Hematopoietic multipotent progenitor cell (in vitro differentiated cells): ENCODE measurements at regions not wholly inside any gene's neighbourhood (a gene's known extent, or its start where the extent isn't known, plus 50 kb on each side); places are given as distances from the start of the nearest gene placed in this dataset.

Source experiments
- DNase-seq, 3 donors: peaks; one replicate each; pipeline ENCODE4 v3.0.0-alpha.2; 2011 to 2015; ENCODE audit warnings: low read depth in 2 of 3, low spot score in 2 of 3

- DNase-seq, result no peak
Measured at GRCh38 chr1:4336507-4336906, 317.9 kb upstream of the AJAP1 start.

DNA sequence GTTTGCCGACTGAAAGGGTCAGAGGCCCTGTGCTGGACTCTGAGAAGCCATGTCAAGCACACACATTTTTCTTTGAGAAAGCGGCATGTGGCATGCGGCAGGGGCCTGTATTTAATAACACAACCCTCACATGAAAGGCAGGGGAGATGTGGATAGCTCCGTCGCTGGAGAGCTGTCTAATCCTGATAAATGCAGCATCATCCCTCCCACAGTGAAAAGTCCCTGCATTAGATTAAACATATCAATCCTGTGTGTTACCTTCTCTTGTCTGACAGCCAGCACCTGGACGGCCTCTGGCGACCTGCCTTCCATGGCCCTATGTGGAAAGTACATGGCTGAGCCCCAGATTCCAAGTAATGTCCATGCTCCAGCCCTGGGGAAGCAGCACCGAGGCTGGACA is 313.0 kb upstream of the AJAP1 start:
- no peak for DNase-seq

- DNase-seq, result no peak
Measured at GRCh38 chr1:4344065-4344732, 310.2 kb upstream of the AJAP1 start.

DNA sequence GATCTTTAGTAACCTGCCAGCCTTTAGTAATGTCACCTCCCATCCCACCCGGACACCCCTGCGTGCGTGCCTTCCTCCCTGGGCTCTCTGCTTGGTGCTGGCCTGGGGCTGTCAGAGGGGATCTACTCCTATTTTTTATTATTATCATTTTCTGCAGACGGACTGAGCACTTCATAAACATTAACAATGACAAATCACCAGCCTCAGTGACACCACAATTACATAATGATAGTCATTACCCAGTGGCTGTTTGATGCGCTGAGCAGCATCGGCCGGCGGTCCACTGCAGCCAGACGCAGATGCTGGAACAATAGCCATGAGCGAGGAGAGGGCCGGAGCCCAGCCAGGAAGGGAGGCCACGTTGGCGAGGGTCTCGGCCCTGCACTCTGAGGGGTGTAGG is 309.3 kb upstream of the AJAP1 start:
- DNase-seq, result no peak

DNA sequence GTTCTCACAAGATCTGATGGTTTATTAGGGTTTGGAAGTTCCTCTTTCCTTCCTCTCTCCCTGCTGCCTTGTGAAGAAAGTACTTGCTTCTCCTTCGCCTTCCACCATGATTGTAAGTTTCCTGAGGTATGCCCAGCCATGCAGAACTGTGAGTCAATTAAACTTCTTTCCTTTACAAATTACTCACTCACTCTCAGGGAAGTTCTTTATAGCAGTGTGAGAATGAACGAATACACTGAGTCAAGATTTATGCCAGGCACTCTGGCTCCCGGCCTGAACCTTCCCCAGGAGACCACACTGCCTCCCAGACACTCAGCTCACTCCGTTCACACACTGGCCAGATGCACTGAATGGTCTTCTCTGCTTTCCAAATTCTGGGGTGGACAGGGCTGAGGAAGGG is 308.3 kb upstream of the AJAP1 start:
- DNase-seq, result no peak

DNA sequence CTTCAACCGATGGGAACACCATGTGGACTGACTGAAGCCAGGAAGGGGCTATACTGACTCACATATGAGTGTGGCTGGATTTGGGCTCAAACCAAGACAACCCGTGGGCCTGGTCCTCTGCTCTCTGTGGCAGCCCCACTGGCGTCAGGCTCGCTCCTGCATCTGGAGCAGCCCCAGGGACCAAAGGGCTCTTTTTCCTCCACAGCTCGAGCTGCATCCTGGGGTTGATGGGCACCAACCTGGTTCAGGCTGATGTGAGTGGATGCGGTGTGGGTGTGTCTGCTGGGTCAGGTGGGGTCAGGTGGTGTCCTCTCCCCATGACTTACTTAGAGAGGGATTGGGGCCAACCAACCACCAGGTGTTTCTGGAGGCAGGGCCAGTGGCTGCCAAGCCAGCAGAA is 303.0 kb upstream of the AJAP1 start:
- no peak for DNase-seq

- no peak for DNase-seq
Measured at GRCh38 chr1:4353090-4353856, 301.1 kb upstream of the AJAP1 start.

- DNase-seq, result no peak
Measured at GRCh38 chr1:4355839-4356238, 298.6 kb upstream of the AJAP1 start.

DNA sequence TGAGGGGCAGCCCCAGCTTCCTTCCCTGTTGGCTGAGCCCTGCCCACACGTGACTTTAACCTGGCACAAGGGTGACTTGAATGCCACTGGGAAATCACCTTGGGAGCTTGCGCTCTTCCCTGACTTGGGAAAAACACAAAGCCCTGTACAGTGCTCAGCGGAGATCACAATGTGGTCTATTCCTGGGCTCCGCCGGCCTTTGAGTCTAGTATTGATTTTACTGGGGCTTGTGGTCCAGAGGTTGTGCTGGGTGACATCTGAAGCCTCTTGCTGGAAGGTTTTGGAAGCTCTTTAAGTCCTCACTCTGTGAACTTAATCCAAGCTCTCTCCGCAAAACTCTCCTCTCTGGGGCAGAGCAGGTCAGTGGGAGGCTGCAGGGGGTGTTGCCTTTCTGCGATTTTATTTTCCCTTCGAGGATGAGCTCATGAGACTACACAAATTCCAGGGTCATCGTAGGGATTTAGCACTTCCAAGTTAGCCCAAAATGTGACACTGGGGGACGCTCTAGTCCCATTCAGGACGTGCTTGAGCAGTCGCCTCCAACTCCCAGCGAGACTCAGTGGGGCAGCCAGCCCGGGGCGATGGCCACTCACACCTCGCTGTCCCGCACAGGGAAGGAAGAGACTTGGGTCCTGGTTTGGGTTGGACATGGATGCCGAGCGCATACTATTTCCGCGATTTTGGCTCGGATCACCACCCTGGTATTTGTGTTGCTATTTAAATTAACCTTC is 291.9 kb upstream of the AJAP1 start:
- DNase-seq, result no peak

DNA sequence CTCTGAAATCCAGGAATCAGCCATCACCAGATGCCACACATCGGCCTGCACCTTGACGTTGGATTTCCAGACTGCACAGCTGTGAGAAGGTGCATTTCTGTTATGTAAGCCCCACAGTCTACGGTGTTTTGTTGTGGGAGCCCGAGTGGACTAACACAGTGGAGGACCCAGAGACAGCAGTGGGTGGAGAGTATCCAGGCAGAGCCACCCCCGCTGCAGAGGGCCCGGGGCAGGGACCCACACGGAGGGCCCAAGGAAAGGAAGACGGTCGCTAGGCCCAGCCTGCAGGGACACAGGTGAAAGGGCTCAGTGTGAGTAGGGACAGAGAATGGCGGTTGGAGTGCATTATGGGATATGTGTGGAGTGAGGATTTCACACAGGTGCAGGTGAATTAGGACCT is 288.3 kb upstream of the AJAP1 start:
- no peak for DNase-seq

DNA sequence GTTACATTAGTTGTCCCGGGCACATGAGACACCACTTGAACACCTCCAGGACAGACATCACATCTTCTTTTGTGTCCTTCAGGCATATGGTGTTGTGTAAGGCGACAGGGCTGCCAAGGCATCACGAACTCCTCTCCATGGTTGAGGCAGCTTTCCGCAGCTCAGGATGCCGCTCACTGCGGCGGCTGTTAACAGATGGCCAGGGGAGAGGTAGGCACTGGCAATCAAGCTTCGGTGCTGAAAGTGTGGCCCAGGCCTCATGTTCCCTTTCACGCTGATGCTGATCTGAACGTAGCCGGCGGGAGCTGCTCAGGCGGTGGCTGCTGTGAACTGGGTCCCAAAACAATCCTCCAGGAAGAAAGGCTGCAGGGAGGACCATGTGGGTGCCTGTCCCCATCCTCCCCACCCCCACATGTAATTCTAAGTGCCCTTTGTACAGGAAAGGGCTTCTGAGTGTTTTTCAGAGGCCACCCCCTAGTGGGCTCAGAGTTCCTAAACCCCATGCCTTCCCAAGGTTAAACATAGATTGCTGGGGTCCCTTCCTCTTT is 287.1 kb upstream of the AJAP1 start:
- DNase-seq, result no peak

DNA sequence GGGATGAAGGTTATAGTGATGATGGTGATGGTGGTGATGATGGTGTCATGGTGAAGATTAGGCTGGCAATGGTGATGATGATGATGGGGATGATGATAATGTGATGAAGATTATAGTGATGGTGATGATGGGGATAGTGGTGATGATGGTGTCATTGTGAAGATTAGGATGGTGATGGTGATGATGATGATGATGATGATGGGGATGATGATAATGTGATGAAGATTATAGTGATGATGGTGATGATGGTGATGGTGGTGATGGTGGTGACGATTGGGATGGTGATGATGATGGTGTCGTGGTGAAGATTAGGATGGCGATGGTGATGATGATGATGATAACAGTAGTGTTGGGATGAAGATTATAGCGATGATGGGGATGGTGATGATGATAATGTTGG is 285.1 kb upstream of the AJAP1 start:
- no peak for DNase-seq

DNA sequence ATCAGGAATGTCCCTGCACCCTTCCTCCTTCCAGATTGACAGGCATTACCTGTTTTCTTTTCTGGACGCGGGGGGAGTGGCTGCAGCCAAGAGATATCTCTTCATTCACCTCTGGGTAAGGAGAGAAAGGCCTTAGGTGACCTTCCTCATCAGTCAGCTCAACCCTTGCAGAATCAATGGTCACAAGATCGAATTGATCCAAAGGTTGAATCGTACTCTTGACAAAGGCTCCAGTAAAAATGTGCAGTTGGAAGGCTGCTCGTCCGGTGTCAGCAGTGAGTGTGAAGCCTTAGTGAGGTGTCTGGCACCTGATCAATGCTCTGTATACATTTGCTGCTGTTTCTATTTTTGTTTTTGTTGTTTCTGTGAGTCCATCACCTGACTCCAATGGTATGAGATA is 282.6 kb upstream of the AJAP1 start:
- DNase-seq, result no peak

DNA sequence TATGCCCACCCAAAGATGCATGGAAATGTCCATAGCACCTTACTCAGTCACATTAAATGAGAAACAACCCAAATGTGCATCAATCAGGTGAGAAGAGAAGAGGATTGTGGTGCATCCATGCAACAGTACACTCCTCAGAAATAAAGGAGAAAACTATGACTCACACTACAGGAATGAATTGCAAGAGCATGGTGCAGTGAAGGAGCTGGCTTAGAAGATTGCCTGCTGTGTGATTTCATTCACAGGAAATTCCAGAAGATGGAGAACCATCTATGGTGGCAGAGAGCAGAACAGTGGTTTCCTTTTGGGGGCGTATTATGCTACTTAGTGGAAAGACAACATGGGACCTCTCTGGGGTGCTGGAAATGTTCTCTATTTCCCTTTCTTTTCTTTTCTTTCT is 278.6 kb upstream of the AJAP1 start:
- no peak for DNase-seq

DNA sequence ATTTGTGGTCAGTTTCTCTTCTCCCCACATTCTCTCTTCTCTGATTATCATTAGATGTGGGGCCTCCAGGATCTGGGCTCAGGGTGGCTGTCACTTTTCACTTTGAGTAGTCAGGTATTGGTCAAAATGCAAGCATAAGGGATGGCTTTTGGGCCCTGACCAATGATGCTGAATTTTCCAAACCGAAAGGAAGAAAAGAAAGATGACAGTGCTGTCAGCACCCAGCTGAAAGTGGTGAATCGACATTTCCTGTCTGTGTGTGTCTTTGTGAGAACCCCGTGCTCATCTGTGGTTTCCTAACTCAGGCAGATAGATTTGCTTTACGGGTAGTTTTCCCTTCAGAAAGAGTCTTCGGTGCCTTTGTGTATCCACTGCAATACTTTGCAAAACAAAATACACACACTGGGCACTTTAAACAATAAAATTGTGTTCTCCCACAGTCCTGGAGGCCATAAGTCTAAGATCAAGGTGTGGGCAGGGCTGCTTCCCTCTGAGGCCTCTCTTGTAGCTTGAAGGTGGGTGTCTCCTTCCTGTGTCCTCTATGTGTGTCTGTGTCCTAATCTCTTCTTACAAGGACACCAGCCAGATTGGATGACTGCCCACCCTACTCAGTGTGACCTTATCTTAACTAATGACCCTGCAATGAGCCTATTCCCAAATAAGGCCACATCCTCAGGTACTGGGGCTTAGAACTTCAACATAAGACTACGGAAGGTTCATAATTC is 274.8 kb upstream of the AJAP1 start:
- no peak for DNase-seq

DNA sequence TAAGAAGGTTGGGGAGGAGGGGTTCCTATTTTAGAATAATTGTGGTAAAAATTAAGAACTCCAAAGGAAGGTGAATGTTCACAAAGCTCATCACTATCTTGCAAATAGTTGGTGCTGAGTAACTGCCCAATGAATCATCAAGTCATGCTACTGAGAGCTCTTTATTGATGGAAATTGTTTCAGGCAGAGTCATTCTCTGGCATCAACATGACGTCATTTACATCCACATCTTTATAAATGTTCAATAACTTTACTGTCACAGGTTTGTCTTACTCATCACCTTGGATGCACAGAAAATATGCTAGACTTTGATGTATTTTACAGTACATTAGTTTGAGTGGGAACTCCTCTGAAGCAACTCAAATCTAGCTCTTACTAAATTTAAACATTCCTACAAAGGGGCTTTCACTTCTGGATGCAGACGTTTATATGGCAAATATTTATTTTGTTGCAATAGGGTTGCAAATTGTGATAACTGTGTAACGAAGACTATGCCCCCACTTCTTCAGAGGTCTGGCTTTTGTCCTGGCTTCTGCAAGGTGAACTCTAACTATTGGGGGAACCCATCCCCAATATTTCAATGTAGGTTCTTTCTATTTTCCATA is 273.7 kb upstream of the AJAP1 start:
- DNase-seq, result no peak

DNA sequence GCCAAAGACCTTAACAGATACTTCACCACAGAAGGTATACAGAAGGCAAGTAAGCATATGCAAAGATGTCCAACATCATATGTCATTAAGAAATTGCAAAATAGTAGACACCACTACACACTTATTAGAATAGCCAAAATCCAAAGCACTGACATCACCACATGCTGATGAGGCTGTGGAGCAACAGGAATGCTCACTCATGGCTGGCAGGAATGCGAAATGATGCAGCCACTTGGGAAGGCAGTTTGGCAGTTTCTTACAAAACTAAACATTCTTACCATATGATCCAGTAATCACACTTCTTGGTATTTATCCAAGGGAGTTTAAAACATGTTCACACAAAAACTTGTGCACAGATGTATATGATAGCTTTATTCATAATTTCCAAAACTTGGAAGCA is 261.2 kb upstream of the AJAP1 start:
- DNase-seq, result no peak

GRCh38 chr1:4394366-4394765 is 260.0 kb upstream of the AJAP1 start:
- no peak for DNase-seq

DNA sequence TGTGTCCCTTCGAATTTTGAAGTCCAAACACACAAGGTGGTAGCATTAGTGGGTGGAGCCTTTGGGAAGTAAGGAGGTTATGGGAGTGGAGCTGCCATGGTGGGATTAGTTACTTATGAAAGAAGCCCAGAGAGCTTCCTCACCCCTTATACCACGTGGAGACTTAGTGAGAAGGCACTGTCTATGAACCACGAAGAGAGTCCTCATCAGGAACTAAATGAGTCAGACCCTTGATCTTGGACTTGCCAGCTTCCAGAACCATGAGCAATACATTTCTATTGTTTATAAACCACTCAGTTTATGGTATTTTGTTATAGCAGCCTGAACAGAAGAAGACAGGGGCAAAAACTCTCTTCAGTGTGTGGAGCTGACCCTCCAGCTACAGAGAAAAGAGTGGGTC is 259.3 kb upstream of the AJAP1 start:
- DNase-seq, result no peak

GRCh38 chr1:4395676-4396075 is 258.7 kb upstream of the AJAP1 start:
- DNase-seq, result no peak

GRCh38 chr1:4396551-4396950 is 257.9 kb upstream of the AJAP1 start:
- no peak for DNase-seq
